Smooth muscle cell (in vitro differentiated cells): ENCODE measurements at regions not wholly inside any gene's neighbourhood (a gene's known extent, or its start where the extent isn't known, plus 50 kb on each side); places are given as distances from the start of the nearest gene placed in this dataset.
"Not testable (repeated sequence)": the region's sequence is repeated elsewhere in the genome, so short reads cannot be mapped to it uniquely, and the experiment has no call there.

Experiments used
- DNase-seq: peaks from one replicate; lab custom pipeline; 2025; ENCODE audit not compliant: unreplicated experiment; lab: John Stamatoyannopoulos, UW
- H2AFZ ChIP-seq: fragments of 200-600 bp; sonication (generic); 2 replicates; pipeline ENCODE4 v1.6.0; 2016; ENCODE audit warnings: antibody characterized with exemption, low read depth, mild to moderate bottlenecking
- H3F3A ChIP-seq: fragments of 200-600 bp; sonication (generic); 2 replicates; pipeline ENCODE4 v1.6.0; 2017; ENCODE audit warnings: antibody characterized with exemption, low read depth
- H3K27ac ChIP-seq: fragments of 200-600 bp; sonication (generic); 2 replicates; pipeline ENCODE4 v1.5.1; 2016; ENCODE audit warnings: low read depth, mild to moderate bottlenecking
- H3K27me3 ChIP-seq: fragments of 200-600 bp; sonication (generic); 2 replicates; pipeline ENCODE4 v1.6.1; 2016; ENCODE audit warnings: low read depth, mild to moderate bottlenecking
- H3K36me3 ChIP-seq: fragments of 200-600 bp; sonication (generic); 2 replicates; pipeline ENCODE4 v1.5.1; 2016; ENCODE audit warnings: low read depth
- H3K4me1 ChIP-seq: fragments of 200-600 bp; sonication (generic); 2 replicates; pipeline ENCODE4 v1.5.1; 2016; ENCODE audit warnings: low read depth
- H3K4me2 ChIP-seq: fragments of 200-600 bp; sonication (generic); 2 replicates; pipeline ENCODE4 v1.6.0; 2016; ENCODE audit warnings: mild to moderate bottlenecking
- H3K4me3 ChIP-seq: fragments of 200-600 bp; sonication (generic); 2 replicates; pipeline ENCODE4 v1.5.1; 2016; ENCODE audit warnings: mild to moderate bottlenecking
- H3K79me2 ChIP-seq: fragments of 200-600 bp; sonication (generic); 2 replicates; pipeline ENCODE4 v1.6.0; 2016; ENCODE audit warnings: low read depth, mild to moderate bottlenecking
- H3K9ac ChIP-seq: fragments of 200-600 bp; sonication (generic); 2 replicates; pipeline ENCODE4 v1.6.0; 2016; ENCODE audit warnings: low read depth
- H3K9me3 ChIP-seq: fragments of 200-600 bp; sonication (generic); replicated peaks from 2 replicates; pipeline ENCODE4 v1.5.1; 2016; ENCODE audit warnings: low read depth
- H4K20me1 ChIP-seq: fragments of 200-600 bp; sonication (generic); 2 replicates; pipeline ENCODE4 v1.6.0; 2016; ENCODE audit warnings: low read depth
- WGBS: methylation state at CpG from one replicate; pipeline ENCODE4 v1.1.7; 2016; ENCODE audit warnings: low lambda C conversion rate; 5-methylcytosine and 5-hydroxymethylcytosine counted together
- TF ChIP-seq, protein P1 (sequence below): fragments of 200-600 bp; sonication (generic); IDR thresholded peaks from 2 replicates; pipeline ENCODE4 v1.5.1; 2017; ENCODE audit warnings: borderline replicate concordance, mild to moderate bottlenecking, antibody characterized with exemption; ENCODE audit not compliant: insufficient read depth, poor library complexity, severe bottlenecking

GRCh38 chrX:46326161-46326560 is 219.1 kb downstream of the ZNF674 start:
- Histone ChIP-seq H4K20me1 (no peaks in the 10 kb centered on the region), H3K27ac (peak overlapping the region; percentile 70), H3K9ac (no peak overlapping the region), H3K4me1 (peaks cover 11% of the 10 kb centered on the region), H3K36me3 (no peaks in the 10 kb centered on the region), H2AFZ (no peak overlapping the region), H3K79me2 (no peaks in the 10 kb centered on the region), H3K27me3 (no peaks in the 10 kb centered on the region), H3K4me3 (no peak overlapping the region), H3K4me2 (peak overlapping the region; percentile 34), H3F3A (no peaks in the 10 kb centered on the region), H3K9me3 (no peaks in the 10 kb centered on the region)
- TF ChIP-seq, protein P1, sequence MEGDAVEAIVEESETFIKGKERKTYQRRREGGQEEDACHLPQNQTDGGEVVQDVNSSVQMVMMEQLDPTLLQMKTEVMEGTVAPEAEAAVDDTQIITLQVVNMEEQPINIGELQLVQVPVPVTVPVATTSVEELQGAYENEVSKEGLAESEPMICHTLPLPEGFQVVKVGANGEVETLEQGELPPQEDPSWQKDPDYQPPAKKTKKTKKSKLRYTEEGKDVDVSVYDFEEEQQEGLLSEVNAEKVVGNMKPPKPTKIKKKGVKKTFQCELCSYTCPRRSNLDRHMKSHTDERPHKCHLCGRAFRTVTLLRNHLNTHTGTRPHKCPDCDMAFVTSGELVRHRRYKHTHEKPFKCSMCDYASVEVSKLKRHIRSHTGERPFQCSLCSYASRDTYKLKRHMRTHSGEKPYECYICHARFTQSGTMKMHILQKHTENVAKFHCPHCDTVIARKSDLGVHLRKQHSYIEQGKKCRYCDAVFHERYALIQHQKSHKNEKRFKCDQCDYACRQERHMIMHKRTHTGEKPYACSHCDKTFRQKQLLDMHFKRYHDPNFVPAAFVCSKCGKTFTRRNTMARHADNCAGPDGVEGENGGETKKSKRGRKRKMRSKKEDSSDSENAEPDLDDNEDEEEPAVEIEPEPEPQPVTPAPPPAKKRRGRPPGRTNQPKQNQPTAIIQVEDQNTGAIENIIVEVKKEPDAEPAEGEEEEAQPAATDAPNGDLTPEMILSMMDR, result no peak
- 31% methylated on average over 3 of the region's 3 CpGs for WGBS
- no peak for DNase-seq

DNA sequence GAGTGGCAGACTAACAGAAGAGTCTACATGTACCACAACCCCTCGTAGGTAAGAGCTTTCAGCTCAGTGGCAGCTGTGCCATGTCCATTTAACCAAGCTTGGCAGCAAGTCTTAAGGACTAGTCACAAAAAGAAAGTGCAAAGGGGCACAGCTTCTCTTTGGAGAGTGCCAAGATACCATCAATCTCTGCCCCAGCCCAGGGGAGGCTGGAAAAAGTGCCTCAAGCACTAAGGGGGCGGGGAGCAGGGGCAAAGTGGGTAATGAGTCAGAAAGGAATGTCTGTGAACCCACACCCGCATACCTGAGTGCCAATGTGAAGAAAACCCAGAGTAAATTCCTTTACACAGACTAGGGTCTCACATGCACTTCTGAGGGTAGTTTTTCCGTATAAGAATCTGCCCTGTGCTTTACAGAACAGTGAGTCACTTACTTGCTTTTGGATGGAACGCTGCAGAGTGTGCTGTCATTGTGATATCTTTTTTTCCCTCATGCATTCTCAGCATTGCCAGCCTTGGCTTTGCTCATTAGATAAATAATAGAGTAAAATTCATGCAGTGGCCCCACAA is 219.8 kb downstream of the ZNF674 start:
- H3K9ac ChIP-seq, result peak overlapping the region; percentile 42
- no peaks in the 10 kb centered on the region for H4K20me1 ChIP-seq
- no peak overlapping the region for H2AFZ ChIP-seq
- H3K79me2 ChIP-seq, result no peaks in the 10 kb centered on the region
- peak overlapping the region; percentile 73 for H3K27ac ChIP-seq
- no peaks in the 10 kb centered on the region for H3F3A ChIP-seq
- no peak for DNase-seq
- H3K4me2 ChIP-seq, result peak overlapping the region; percentile 43
- WGBS, result 23% methylated on average over 5 of the region's 5 CpGs
- H3K4me3 ChIP-seq, result no peak overlapping the region
- H3K4me1 ChIP-seq, result peaks cover 11% of the 10 kb centered on the region
- no peaks in the 10 kb centered on the region for H3K27me3 ChIP-seq
- no peaks in the 10 kb centered on the region for H3K36me3 ChIP-seq
- TF ChIP-seq, protein P1, result no peak
- H3K9me3 ChIP-seq, result no peaks in the 10 kb centered on the region

- no peak overlapping the region for H3K9ac ChIP-seq
- peaks cover 11% of the 10 kb centered on the region for H3K4me1 ChIP-seq
- no peaks in the 10 kb centered on the region for H3K9me3 ChIP-seq
- whole genome bisulfite sequencing, result 97% methylated on average over 3 of the region's 3 CpGs
- no peaks in the 10 kb centered on the region for H3F3A ChIP-seq
- H3K36me3 ChIP-seq, result no peaks in the 10 kb centered on the region
- no peak overlapping the region for H3K4me2 ChIP-seq
- no peaks in the 10 kb centered on the region for H3K27me3 ChIP-seq
- H3K4me3 ChIP-seq, result no peak overlapping the region
- H3K27ac ChIP-seq, result peak overlapping the region; percentile 73
- DNase-seq, result no peak
- no peak overlapping the region for H2AFZ ChIP-seq
- no peaks in the 10 kb centered on the region for H4K20me1 ChIP-seq
- TF ChIP-seq, protein P1, result no peak
- no peaks in the 10 kb centered on the region for H3K79me2 ChIP-seq
Observed at GRCh38 chrX:46324166-46324565, 221.1 kb downstream of the ZNF674 start.

DNA sequence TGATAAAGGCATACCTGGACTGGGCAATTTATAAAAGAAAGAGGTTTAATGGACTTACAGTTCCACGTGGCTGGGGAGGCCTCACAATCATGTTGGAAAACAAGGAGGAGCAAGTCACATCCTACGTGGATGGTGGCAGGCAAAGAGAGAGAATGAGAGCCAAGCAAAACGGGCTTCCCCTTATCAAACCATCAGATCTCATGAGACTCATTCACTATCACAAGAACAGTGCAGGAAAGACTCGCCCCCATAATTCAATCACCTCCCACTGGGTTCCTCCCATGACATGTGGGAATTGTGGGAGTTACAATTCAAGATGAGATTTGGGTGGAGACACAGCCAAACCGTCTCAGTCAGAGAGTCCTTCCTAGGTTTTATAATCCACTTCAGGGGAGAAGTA is 222.3 kb downstream of the ZNF674 start:
- not testable (repeated sequence) for H3K9me3 ChIP-seq, DNase-seq, H3K27me3 ChIP-seq, H2AFZ ChIP-seq, H3K4me3 ChIP-seq, H3K79me2 ChIP-seq, H3K27ac ChIP-seq, H3K36me3 ChIP-seq, H3K4me1 ChIP-seq, H3K9ac ChIP-seq, H3K4me2 ChIP-seq, H4K20me1 ChIP-seq, H3F3A ChIP-seq
- 65% methylated on average over 5 of the region's 5 CpGs for WGBS
